ENCODE measurements at regions not wholly inside any gene's neighbourhood (a gene's known extent, or its start where the extent isn't known, plus 50 kb on each side); places are given as distances from the start of the nearest gene placed in this dataset.

DNA sequence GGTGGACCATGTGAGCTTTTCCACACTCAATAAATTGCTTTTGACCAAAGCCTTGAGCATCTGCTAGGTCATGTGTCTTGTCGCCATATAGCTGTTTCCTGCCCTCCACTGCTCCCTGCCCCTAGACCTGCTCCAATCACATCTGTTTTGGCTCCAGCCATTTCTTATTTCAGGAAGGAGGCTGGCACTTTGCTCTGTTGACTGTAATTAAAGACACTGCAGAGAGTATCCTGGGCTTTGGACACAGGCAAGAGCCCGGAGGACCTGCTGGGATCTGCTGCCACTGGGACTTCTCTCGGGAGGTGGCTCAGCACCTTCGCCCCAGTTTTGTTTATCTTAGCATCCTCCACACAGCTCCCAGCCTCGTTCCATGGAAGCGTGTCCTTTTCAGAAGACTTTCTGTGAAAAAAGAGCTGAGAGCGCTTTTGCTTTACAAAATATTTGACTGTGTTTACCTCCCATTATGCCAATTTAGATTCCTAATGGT is 153.2 kb downstream of the MED10 start:
- intact Hi-C loops (cut with DNase I): no loop called here
- 78% methylated on average over 7 of the region's 7 CpGs for WGBS, 2 donors
- Histone ChIP-seq H3K9me3 (no peaks in the 10 kb centered on the region), H3K27me3 (no peaks in the 10 kb centered on the region), H3K36me3 (no peaks in the 10 kb centered on the region), H3K4me1 (peaks cover 0 to 11% (median 3%) of the 10 kb centered on the region in 4 donors), H3K4me3 (no peak overlapping the region), H3K27ac (no peak overlapping the region)
- no peak for DNase-seq
- TF ChIP-seq, protein P1, sequence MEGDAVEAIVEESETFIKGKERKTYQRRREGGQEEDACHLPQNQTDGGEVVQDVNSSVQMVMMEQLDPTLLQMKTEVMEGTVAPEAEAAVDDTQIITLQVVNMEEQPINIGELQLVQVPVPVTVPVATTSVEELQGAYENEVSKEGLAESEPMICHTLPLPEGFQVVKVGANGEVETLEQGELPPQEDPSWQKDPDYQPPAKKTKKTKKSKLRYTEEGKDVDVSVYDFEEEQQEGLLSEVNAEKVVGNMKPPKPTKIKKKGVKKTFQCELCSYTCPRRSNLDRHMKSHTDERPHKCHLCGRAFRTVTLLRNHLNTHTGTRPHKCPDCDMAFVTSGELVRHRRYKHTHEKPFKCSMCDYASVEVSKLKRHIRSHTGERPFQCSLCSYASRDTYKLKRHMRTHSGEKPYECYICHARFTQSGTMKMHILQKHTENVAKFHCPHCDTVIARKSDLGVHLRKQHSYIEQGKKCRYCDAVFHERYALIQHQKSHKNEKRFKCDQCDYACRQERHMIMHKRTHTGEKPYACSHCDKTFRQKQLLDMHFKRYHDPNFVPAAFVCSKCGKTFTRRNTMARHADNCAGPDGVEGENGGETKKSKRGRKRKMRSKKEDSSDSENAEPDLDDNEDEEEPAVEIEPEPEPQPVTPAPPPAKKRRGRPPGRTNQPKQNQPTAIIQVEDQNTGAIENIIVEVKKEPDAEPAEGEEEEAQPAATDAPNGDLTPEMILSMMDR (IDR thresholded peaks at IDR 0.05): no peak
- no peak for TF ChIP-seq POLR2AphosphoS5 (IDR thresholded peaks at IDR 0.05)
- no peak for TF ChIP-seq EP300 (IDR thresholded peaks at IDR 0.05)
- TF ChIP-seq POLR2A (IDR thresholded peaks at IDR 0.05): no peak

DNA sequence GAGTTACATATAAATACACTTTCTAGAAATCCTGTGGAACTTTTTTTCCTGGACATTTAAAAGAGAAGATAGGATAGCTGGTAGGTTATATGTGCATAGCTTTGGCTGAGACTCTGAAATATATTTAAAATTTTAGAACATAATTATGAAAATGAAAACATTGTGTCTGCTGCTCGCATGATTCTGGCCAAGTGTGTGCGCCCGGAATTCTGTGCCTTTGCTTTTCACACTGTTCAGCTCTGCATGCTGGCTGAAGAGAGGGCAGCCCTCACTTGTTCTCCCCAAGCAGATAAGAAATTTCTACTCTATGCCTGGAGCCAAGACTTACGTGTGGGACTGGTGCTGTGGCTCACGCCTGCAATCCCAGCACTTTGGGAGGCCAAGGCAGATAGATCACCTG is 153.9 kb downstream of the MED10 start:
- no peaks in the 10 kb centered on the region for H3K27me3 ChIP-seq
- H3K4me3 ChIP-seq: no peak overlapping the region
- WGBS, 2 donors: 89 to 93% methylated on average over 5 of the region's 5 CpGs
- H3K36me3 ChIP-seq: no peaks in the 10 kb centered on the region
- intact Hi-C loops (cut with DNase I): no loop called here
- no peak overlapping the region for H3K27ac ChIP-seq
- no peak for TF ChIP-seq POLR2AphosphoS5 (IDR thresholded peaks at IDR 0.05)
- no peak for TF ChIP-seq EP300 (IDR thresholded peaks at IDR 0.05)
- TF ChIP-seq, protein P1 (IDR thresholded peaks at IDR 0.05): no peak
- TF ChIP-seq POLR2A (IDR thresholded peaks at IDR 0.05): no peak
- no peak for DNase-seq
- peaks cover 0 to 11% (median 3%) of the 10 kb centered on the region in 4 donors for H3K4me1 ChIP-seq
- no peaks in the 10 kb centered on the region for H3K9me3 ChIP-seq

DNA sequence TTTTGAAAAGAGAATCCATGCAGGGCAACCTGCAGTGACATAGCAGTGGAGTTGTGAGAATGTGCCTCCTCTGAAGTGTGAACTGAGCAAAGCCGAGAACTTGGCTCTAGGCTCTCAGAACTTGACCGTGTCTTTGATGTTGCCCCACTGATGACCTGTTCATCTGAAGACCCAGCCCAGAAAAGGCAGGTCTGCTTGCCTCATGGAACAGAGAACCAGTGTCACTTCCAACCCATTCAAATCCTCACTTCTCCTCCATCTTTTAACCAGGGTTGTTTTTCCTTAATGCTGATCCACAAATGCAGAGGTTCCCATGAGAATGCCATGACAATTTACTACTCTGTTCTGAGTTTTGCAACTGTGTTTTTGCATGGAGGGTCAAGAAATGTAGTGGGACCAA is 155.4 kb downstream of the MED10 start:
- H3K4me3 ChIP-seq: no peak overlapping the region
- H3K27ac ChIP-seq: no peak overlapping the region
- no peaks in the 10 kb centered on the region for H3K27me3 ChIP-seq
- WGBS, 2 donors: 88 to 95% methylated on average over 2 of the region's 2 CpGs
- no peaks in the 10 kb centered on the region for H3K36me3 ChIP-seq
- intact Hi-C loops (cut with DNase I): no loop called here
- no peak for DNase-seq
- TF ChIP-seq, protein P1 (IDR thresholded peaks at IDR 0.05): no peak
- TF ChIP-seq POLR2AphosphoS5 (IDR thresholded peaks at IDR 0.05) (no peak), EP300 (IDR thresholded peaks at IDR 0.05) (no peak), POLR2A (IDR thresholded peaks at IDR 0.05) (no peak)
- peaks cover 0 to under 1% (median 0%) of the 10 kb centered on the region in 4 donors for H3K4me1 ChIP-seq
- no peaks in the 10 kb centered on the region for H3K9me3 ChIP-seq

DNA sequence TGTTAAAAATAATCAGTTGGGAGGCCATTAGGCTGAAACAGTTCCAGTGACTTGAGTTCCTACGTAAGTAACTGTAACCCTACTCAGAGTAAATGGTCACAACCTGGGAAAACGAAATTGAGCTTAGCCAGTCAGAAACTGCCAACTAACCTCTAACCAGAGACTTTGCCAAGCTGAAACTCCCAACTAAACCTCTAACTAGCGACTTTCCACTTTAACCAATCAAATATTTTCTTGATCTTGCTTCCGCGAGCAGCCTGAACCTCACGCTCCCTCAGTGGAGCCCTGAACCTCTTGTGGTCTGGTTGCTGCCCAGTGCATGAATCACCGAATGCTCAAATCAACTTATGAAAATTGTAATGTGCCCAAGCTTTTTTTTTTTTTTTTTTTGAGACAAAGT is 156.2 kb downstream of the MED10 start:
- Histone ChIP-seq H3K9me3 (no peaks in the 10 kb centered on the region), H3K36me3 (no peaks in the 10 kb centered on the region), H3K27ac (no peak overlapping the region), H3K4me1 (no peaks in the 10 kb centered on the region), H3K27me3 (no peaks in the 10 kb centered on the region), H3K4me3 (no peak overlapping the region)
- TF ChIP-seq POLR2A (IDR thresholded peaks at IDR 0.05): no peak
- TF ChIP-seq, protein P1 (IDR thresholded peaks at IDR 0.05): no peak
- no peak for DNase-seq
- intact Hi-C loops (cut with DNase I): no loop called here
- 67 to 73% methylated on average over 7 of the region's 7 CpGs for WGBS, 2 donors

DNA sequence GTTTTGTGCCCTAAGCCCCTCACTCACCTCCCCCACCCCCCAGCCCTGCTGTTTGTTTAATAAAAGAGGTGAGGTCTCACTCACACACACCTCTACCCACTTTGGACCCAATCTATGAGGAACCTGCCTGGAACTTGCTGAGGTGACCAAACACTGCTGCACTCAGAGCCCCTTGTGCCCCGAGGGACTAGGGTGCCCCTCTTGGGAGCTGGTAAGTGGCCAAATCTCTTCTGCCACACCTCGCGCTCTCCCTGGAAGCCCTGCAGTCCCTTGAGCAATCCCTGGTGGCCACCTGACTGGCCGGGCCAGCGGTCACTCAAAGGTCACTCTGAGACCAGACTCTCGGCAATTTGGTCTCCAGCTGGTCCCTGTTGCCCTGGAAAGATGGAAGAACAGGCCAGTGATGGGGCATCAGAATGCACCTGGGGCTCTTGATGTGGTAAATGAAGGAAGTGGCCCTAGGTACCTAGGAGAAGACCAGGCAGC is 157.2 kb downstream of the MED10 start:
- Histone ChIP-seq H3K36me3 (no peaks in the 10 kb centered on the region), H3K4me3 (no peak overlapping the region), H3K27me3 (no peaks in the 10 kb centered on the region), H3K9me3 (no peaks in the 10 kb centered on the region), H3K27ac (no peak overlapping the region), H3K4me1 (no peaks in the 10 kb centered on the region)
- no peak for DNase-seq
- TF ChIP-seq, protein P1 (IDR thresholded peaks at IDR 0.05): no peak
- no peak for TF ChIP-seq POLR2AphosphoS5 (IDR thresholded peaks at IDR 0.05)
- TF ChIP-seq EP300 (IDR thresholded peaks at IDR 0.05): no peak
- no peak for TF ChIP-seq POLR2A (IDR thresholded peaks at IDR 0.05)
- intact Hi-C loops (cut with DNase I): no loop called here
- 91 to 93% methylated on average over 6 of the region's 6 CpGs for WGBS, 2 donors

Measured in sigmoid colon (tissue), 6 donors.